ENCODE measurements at regions not wholly inside any gene's neighbourhood (a gene's known extent, or its start where the extent isn't known, plus 50 kb on each side); places are given as distances from the start of the nearest gene placed in this dataset.

DNA sequence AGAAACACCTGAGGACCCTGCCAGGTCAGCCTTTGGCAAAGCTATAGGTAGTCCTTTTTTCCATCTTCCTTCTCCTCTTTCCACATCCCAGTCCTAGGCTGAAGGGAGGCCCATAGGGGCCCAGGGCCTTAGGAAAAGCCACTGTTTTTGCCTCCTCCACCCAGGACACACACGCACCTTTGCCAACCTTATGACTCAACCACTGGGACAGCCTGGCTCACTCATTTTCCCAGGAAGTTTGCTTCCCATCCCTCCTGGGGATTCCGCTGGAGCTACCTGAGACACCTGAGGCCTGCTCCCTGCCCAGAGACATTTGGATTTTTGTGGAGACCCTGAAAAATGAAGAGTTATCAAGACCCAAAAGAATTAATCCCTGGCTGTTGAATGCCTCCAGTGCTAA lies 273.4 kb upstream of the SIX2 start:
- TF ChIP-seq, protein P1, sequence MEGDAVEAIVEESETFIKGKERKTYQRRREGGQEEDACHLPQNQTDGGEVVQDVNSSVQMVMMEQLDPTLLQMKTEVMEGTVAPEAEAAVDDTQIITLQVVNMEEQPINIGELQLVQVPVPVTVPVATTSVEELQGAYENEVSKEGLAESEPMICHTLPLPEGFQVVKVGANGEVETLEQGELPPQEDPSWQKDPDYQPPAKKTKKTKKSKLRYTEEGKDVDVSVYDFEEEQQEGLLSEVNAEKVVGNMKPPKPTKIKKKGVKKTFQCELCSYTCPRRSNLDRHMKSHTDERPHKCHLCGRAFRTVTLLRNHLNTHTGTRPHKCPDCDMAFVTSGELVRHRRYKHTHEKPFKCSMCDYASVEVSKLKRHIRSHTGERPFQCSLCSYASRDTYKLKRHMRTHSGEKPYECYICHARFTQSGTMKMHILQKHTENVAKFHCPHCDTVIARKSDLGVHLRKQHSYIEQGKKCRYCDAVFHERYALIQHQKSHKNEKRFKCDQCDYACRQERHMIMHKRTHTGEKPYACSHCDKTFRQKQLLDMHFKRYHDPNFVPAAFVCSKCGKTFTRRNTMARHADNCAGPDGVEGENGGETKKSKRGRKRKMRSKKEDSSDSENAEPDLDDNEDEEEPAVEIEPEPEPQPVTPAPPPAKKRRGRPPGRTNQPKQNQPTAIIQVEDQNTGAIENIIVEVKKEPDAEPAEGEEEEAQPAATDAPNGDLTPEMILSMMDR (IDR thresholded peaks at IDR 0.05): no peak
- TF ChIP-seq POLR2A (IDR thresholded peaks at IDR 0.05): no peak

Measured in testis (tissue), 2 donors.